Type B pancreatic cell (in vitro differentiated cells): ENCODE measurements at regions not wholly inside any gene's neighbourhood (a gene's known extent, or its start where the extent isn't known, plus 50 kb on each side); places are given as distances from the start of the nearest gene placed in this dataset.

Experiments used
- DNase-seq: peaks from one replicate; pipeline ENCODE4 v3.0.0; 2021; ENCODE audit warnings: mixed read lengths; ENCODE audit not compliant: unreplicated experiment; ENCODE audit errors: extremely low spot score
- H3K27ac Mint-ChIP-seq: 2 replicates; pipeline ENCODE4 v1.8.0; 2021; ENCODE audit warnings: mild to moderate bottlenecking, mixed read lengths
- H3K27me3 Mint-ChIP-seq: 2 replicates; pipeline ENCODE4 v1.8.0; 2021; ENCODE audit warnings: mixed read lengths
- H3K36me3 Mint-ChIP-seq: 2 replicates; pipeline ENCODE4 v1.8.0; 2021; ENCODE audit warnings: mixed read lengths
- H3K4me1 Mint-ChIP-seq: one replicate; pipeline ENCODE4 v1.8.0; 2021; ENCODE audit warnings: mixed read lengths; ENCODE audit not compliant: unreplicated experiment
- H3K4me3 Mint-ChIP-seq: 2 replicates; pipeline ENCODE4 v1.8.0; 2021; ENCODE audit warnings: mild to moderate bottlenecking, mixed read lengths
- H3K9me3 Mint-ChIP-seq: 2 replicates; pipeline ENCODE4 v1.8.0; 2021; ENCODE audit warnings: mixed read lengths
- TF ChIP-seq, protein P1 (sequence below): fragments of 200-600 bp; sonication (generic); conservative IDR thresholded peaks from 2 replicates; pipeline ENCODE4 v1.5.0; 2021; ENCODE audit warnings: antibody characterized with exemption, mild to moderate bottlenecking

DNA sequence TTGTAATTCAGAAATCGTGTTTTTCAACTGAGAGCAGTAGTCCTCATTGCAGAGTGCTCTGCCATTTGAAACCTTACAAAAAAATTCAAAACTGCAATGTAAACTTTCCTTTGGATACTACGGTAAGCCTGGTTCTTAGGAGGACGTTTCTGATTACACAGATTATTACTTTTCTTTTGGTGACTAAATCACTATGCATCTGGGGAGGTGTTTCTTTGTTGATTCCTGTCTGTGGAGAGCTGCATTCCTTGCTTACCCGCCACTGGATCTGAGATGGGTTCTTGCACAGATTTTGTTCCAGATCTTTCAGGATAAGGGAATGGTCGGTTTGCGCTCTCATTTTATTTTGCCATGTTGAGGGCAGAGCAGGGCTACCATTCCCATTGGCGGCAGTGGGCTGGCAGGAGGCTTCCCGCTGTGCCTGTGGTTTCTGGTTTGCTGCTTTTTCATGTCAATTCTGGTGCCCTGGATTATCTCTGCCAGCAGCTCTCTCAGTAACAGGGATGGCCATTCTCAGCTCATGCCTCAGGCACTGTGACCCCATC, 485.1 kb downstream of the GLRX3 start:
- TF ChIP-seq, protein P1, sequence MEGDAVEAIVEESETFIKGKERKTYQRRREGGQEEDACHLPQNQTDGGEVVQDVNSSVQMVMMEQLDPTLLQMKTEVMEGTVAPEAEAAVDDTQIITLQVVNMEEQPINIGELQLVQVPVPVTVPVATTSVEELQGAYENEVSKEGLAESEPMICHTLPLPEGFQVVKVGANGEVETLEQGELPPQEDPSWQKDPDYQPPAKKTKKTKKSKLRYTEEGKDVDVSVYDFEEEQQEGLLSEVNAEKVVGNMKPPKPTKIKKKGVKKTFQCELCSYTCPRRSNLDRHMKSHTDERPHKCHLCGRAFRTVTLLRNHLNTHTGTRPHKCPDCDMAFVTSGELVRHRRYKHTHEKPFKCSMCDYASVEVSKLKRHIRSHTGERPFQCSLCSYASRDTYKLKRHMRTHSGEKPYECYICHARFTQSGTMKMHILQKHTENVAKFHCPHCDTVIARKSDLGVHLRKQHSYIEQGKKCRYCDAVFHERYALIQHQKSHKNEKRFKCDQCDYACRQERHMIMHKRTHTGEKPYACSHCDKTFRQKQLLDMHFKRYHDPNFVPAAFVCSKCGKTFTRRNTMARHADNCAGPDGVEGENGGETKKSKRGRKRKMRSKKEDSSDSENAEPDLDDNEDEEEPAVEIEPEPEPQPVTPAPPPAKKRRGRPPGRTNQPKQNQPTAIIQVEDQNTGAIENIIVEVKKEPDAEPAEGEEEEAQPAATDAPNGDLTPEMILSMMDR: no peak
- H3K36me3 Mint-ChIP-seq: no peaks in the 10 kb centered on the region
- H3K9me3 Mint-ChIP-seq: no peaks in the 10 kb centered on the region
- H3K4me3 Mint-ChIP-seq: no peak overlapping the region
- DNase-seq: no peak
- H3K4me1 Mint-ChIP-seq: no peaks in the 10 kb centered on the region
- H3K27ac Mint-ChIP-seq: no peak overlapping the region
- H3K27me3 Mint-ChIP-seq: peaks cover 11% of the 10 kb centered on the region

DNA sequence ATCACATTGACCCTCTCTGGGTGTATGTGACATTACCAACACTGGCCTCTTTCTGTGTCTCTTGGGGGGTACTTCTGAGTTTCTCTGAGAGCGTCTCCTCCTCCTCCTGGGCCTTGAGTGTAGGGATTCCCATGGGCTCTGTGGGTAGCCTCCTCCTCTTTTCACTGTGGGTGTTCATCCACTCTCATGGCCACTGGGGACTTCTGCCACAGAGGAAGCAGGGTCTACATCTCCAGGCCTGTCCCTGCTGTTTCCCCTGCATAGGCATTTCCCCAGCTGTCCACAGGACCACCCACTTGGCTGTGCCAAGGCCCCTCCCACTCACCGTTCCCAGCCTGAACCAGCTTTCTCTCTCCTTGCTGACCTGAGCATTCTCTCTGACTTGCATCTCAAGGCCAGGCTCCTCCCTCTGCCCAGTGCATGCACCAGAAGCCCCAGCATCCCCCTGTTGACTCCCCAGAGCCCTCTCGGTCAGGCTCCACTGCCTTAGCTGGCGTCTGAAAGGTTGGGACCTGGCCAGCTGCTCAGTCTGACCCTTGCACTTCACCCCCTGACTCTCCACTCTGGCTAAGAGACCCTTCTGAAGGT, 487.6 kb downstream of the GLRX3 start:
- TF ChIP-seq, protein P1: no peak
- Mint-ChIP-seq H3K36me3 (no peaks in the 10 kb centered on the region), H3K9me3 (no peaks in the 10 kb centered on the region), H3K27me3 (peaks cover 9% of the 10 kb centered on the region), H3K27ac (no peak overlapping the region), H3K4me3 (no peak overlapping the region), H3K4me1 (no peaks in the 10 kb centered on the region)
- no peak for DNase-seq

DNA sequence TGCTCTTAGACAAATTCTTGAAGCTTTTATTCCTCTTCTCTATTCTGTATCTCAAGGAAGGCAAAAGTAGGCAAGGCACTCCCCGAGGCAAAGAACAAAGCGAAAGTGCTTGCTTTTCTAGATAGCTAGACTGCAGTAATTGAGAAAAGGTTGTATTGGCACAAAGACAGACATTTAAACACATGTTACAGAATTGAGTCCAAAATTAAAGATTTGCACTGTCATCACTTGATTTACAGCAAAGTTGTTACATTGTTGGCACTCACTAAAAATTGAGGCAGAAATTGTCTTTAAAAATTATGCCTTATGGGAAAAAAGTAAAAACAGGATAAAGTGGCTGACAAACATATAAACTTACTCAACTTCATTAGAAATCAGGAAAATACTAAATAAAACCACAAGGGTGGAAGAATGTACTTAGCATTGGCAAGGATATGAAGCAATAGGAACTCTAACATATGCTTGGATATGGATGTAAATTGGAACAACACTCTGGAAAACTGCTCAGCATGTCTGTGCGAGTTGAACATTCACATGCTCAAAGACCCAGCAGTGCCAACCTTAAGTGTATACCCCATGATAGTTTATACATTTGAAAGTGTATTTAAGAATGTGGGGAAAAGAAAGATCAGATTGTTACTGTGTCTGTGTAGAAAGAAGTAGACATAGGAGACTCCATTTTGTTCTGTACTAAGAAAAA, 491.3 kb downstream of the GLRX3 start:
- H3K27me3 Mint-ChIP-seq: peaks cover 6% of the 10 kb centered on the region
- no peak overlapping the region for H3K4me3 Mint-ChIP-seq
- H3K36me3 Mint-ChIP-seq: peaks cover 4% of the 10 kb centered on the region
- no peaks in the 10 kb centered on the region for H3K9me3 Mint-ChIP-seq
- TF ChIP-seq, protein P1: no peak
- peaks cover 12% of the 10 kb centered on the region for H3K4me1 Mint-ChIP-seq
- DNase-seq: no peak
- no peak overlapping the region for H3K27ac Mint-ChIP-seq

DNA sequence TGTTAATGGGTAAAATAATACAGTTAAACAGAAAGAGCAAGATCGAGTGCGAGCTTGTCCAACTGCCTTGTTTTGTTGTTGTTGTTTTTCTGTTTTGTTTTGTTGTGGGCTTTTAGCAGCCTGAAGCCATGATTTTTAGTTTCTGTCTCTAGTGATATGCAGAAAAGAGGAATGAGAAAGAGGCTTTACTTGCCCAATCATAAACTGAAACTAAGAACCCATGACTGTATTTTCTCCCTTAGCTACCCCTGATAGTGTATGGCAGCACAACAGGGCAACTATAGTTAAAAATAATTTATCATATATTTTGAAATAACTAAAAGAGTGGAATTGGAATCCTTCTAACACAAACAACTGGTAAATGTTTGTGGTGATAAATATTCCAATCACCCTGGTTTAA, 493.9 kb downstream of the GLRX3 start:
- peaks cover 4% of the 10 kb centered on the region for H3K9me3 Mint-ChIP-seq
- peaks cover 8% of the 10 kb centered on the region for H3K27me3 Mint-ChIP-seq
- H3K36me3 Mint-ChIP-seq: peaks cover 4% of the 10 kb centered on the region
- H3K4me3 Mint-ChIP-seq: no peak overlapping the region
- TF ChIP-seq, protein P1: no peak
- DNase-seq: no peak
- peak overlapping the region; percentile 48 for H3K27ac Mint-ChIP-seq
- peaks cover 12% of the 10 kb centered on the region for H3K4me1 Mint-ChIP-seq

DNA sequence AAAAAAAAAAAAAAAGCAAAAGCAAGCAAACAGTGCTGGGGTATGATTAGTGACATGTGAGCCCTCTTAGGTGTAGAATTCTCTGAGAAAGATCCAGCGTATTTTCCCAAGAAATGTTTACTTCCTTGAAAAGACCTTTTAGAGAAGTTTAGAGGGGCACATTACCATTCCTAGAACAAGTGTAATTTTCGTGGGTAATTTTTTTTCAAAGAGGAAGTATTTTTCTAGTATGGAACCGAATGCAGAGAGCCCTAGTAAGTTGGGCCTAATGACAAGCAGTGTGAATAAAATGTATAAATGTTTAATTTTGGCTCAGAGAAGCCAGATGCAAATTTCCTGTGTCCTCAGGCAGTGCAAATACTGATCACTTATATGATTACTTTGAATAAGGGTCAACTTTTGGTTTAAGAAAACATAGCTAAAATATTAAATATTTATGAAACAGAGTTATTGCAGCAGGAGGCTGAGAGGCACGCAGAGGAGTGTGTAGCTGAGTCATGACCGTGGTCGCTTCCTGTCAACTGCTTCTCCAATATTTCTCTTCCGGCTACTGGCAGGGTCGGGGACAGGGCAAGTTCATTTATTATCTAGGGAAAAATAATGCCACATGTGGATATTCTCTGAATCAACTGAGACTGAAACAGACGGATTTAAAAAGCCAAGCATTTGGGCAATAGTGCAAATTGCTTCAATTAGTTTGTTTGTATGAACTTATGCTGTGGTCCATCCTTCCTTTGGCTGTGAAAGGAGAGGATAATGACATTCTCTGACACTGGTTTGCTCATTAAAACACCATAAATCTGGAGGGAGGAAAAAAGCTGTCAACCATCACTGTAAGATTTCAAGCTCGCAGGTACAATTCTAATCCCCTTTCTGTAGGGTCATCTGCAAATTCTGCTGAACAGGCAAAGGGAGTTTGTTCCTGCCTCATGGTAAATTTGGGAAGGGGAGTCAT, 495.2 kb downstream of the GLRX3 start:
- H3K36me3 Mint-ChIP-seq: peaks cover 4% of the 10 kb centered on the region
- peaks cover 18% of the 10 kb centered on the region for H3K27me3 Mint-ChIP-seq
- peak overlapping the region; percentile 2 for H3K4me3 Mint-ChIP-seq
- H3K4me1 Mint-ChIP-seq: peaks cover 20% of the 10 kb centered on the region
- TF ChIP-seq, protein P1: no peak
- peaks cover 4% of the 10 kb centered on the region for H3K9me3 Mint-ChIP-seq
- no peak for DNase-seq
- peak overlapping the region; percentile 15 for H3K27ac Mint-ChIP-seq
